Fibroblast of villous mesenchyme (primary cell): ENCODE measurements at regions not wholly inside any gene's neighbourhood (a gene's known extent, or its start where the extent isn't known, plus 50 kb on each side); places are given as distances from the start of the nearest gene placed in this dataset. TPM values are rescaled to one million over a fixed set of nuclear protein-coding genes. Genes with fewer than 3 reads are reported as not detected.

ENCODE experiments used
- DNase-seq: peaks from one replicate; pipeline ENCODE4 v3.0.0-alpha.2; 2010; ENCODE audit warnings: low read depth
- H3K4me3 ChIP-seq: 2 replicates; pipeline ENCODE4 v1.5.1; 2011; ENCODE audit warnings: low read depth, mild to moderate bottlenecking, low read length
- small RNA-seq: library from RNA; depleted of rRNA; stranded (forward); fragments of <200 nt; gene quantifications from one replicate; pipeline ENCODE3, GENCODE V24; 2012
- TF ChIP-seq, protein P1 (sequence below): IDR thresholded peaks from 2 replicates; pipeline ENCODE4 v1.5.1; 2012; ENCODE audit warnings: low read depth, mild to moderate bottlenecking, low read length; ENCODE audit not compliant: insufficient read depth

DNA sequence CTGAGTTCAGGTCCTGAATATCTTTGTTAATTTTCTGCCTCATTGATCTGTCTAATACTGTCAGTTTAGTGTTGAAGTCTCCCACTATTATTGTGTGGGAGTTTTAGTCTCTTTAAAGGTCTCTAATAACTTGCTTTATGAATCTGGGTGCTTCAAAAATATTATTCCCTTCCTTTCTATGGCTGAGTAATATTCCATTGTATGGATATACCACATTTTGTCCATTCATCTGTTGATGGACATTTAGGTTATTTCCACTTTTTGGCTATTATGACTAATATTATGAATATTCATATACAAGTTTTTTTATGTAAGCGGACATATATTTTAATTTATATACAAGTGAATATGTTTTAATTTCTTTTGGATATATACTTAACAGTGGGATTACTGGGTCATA lies 82.7 kb downstream of the SDR9C7 start:
- DNase-seq = no peak
- no peak overlapping the region for H3K4me3 ChIP-seq
- TF ChIP-seq, protein P1, sequence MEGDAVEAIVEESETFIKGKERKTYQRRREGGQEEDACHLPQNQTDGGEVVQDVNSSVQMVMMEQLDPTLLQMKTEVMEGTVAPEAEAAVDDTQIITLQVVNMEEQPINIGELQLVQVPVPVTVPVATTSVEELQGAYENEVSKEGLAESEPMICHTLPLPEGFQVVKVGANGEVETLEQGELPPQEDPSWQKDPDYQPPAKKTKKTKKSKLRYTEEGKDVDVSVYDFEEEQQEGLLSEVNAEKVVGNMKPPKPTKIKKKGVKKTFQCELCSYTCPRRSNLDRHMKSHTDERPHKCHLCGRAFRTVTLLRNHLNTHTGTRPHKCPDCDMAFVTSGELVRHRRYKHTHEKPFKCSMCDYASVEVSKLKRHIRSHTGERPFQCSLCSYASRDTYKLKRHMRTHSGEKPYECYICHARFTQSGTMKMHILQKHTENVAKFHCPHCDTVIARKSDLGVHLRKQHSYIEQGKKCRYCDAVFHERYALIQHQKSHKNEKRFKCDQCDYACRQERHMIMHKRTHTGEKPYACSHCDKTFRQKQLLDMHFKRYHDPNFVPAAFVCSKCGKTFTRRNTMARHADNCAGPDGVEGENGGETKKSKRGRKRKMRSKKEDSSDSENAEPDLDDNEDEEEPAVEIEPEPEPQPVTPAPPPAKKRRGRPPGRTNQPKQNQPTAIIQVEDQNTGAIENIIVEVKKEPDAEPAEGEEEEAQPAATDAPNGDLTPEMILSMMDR = no peak

DNA sequence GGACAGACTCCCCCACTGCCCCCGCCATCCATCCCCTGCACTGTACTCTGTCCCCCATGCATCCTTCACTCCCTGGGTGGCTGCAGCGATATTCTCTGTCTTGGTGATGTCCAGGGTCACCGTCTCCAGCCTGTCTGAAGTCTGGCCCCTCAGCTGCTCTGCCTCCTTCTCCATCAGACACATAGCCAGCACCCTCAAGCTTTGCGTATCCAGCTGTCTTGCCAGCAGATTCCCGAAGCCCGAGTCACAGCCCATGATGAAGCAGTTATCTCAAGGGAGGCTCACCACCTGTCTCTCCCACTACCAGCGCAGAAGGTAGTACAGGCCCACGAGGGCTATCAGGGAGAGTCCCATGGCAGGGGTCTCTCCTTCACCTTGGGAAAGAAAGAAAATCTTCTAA lies 77.8 kb downstream of the HSD17B6 start:
- no peak overlapping the region for H3K4me3 ChIP-seq
- peak; percentile 40 for DNase-seq
- TF ChIP-seq, protein P1 = no peak

DNA sequence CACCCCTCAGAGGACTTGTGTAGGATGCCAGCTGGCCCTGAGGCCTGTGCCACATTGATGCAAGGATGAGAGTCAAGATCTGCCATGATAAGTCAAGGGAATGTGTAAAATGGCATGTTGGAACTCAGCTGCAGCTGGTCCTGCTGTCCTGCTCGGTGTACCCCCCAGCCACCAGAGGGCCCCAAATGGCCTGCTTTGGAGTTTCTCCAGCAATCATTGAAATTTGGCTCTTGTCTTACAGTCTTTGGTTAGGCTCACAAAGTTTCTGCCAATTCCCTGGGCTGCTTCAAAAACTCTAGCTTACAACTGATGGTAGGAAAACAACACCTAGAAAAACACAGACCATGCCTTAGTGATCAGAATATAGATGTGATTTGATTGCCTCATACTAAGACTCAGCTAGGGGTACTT lies 76.8 kb downstream of the HSD17B6 start:
- peak; percentile 71 for DNase-seq
- TF ChIP-seq, protein P1 = peak; percentile 81
- no peak overlapping the region for H3K4me3 ChIP-seq

DNA sequence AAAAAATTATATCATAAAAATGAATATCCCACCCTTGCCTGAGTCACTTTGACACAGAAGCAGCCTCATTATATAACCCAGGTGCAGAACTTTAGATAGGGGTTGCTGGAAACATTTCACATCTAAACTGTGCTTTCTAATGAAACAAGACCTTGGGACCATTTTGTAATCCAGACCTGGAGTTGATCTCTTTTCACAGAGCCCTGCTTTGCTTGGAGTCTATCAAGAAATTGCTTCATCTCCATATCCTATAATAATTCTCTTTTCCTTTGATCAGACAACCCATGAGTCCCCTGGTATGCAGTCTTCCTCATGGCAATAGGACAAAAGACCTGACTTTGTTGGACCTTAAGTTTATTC lies 76.3 kb downstream of the HSD17B6 start:
- TF ChIP-seq, protein P1 = no peak
- no peak overlapping the region for H3K4me3 ChIP-seq
- no peak for DNase-seq

DNA sequence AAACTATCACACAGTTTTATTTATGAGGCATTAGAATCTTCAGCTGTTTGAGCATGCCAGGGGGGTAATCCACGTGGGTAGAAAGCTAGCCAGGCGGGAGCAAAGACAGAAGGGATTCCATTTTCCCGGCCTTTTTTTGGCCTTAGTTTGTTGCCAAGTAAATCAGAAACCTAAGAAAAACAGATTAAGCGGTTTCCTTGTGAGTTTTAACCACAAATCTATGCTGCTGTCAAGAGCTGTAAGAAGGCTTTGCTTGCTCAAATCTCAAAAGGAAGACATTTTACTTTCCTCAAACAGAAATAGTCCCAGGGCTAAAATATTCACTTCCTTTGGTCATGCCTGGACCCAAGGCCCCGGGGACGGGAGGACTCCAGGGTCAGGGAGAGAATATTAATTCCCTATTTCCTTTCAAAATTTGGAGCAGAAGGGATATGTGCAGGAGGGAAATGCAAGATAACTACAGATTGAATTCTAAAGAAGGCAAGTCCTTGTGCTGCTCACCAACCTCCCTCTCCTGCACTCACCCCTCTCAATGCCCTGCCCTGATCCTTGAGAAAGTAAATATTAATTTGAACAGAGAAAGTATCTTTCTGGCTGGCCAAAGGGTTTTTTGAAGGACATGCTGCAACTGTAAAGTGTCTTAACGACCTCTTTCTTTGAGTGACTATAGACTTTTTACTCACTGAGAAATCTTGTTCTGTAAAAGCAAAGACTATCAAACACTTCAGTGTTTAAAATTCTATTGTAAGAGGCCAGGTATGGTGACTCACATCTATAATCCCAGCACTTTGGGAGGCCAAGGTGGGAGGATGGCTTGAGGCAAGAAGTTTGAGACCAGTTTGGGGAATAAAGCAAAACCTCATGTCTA lies 75.7 kb downstream of the HSD17B6 start:
- peak; percentile 26 for DNase-seq
- TF ChIP-seq, protein P1 = no peak
- H3K4me3 ChIP-seq = no peak overlapping the region

Small RNA genes in the stretch of these regions (small RNA-seq; reads per million reads assigned to genes)
- gene AC121758.2 (not detected), gene RF00554 (not detected)
